ENCODE measurements at regions not wholly inside any gene's neighbourhood (a gene's known extent, or its start where the extent isn't known, plus 50 kb on each side); places are given as distances from the start of the nearest gene placed in this dataset.

- H3K27me3 Mint-ChIP-seq (ENCODE audit: low read depth, unreplicated experiment) = peaks cover 18% of the 10 kb centered on the region
- H3K36me3 Mint-ChIP-seq (ENCODE audit: low read depth, unreplicated experiment) = no peaks in the 10 kb centered on the region
- H3K27me3 ChIP-seq (ENCODE audit: insufficient read depth, low read length) = no peaks in the 10 kb centered on the region
Measured at GRCh38 chr7:156119771-156120170, 307.5 kb upstream of the SHH start.

GRCh38 chr7:156118248-156118645 lies 306.0 kb upstream of the SHH start:
- H3K36me3 Mint-ChIP-seq (ENCODE audit: low read depth, unreplicated experiment) = no peaks in the 10 kb centered on the region
- H3K4me3 Mint-ChIP-seq (ENCODE audit: unreplicated experiment) = no peak overlapping the region
- H3K9ac ChIP-seq (ENCODE audit: low read length) = no peak overlapping the region
- no peak overlapping the region for H2AFZ ChIP-seq (ENCODE audit: low read depth, low read length)
- no peak for FAIRE-seq
- H3K79me2 ChIP-seq (ENCODE audit: insufficient read depth, low read length) = no peaks in the 10 kb centered on the region
- H3K4me1 ChIP-seq (ENCODE audit: insufficient read depth, low read length) = no peaks in the 10 kb centered on the region
- no peaks in the 10 kb centered on the region for H3K4me1 Mint-ChIP-seq (ENCODE audit: low read depth, unreplicated experiment)
- no peaks in the 10 kb centered on the region for H3K27me3 ChIP-seq (ENCODE audit: insufficient read depth, low read length)
- TF ChIP-seq CTCF (IDR thresholded peaks at IDR 0.05; ENCODE audit: insufficient read depth, low read depth, low read length) = no peak
- TF ChIP-seq EZH2 (IDR thresholded peaks at IDR 0.05; ENCODE audit: insufficient read depth, low read length) = no peak
- H3K36me3 ChIP-seq (ENCODE audit: insufficient read depth, low read length) = no peaks in the 10 kb centered on the region
- H3K27me3 Mint-ChIP-seq (ENCODE audit: low read depth, unreplicated experiment) = peaks cover 20% of the 10 kb centered on the region
- no peak overlapping the region for H3K4me2 ChIP-seq (ENCODE audit: low read length)
- no peak overlapping the region for H3K27ac Mint-ChIP-seq (ENCODE audit: unreplicated experiment)
- no peak for DNase-seq (ENCODE audit: low read depth)
- H4K20me1 ChIP-seq (ENCODE audit: insufficient read depth, low read length) = no peaks in the 10 kb centered on the region
- H3K9me3 Mint-ChIP-seq (ENCODE audit: unreplicated experiment) = no peaks in the 10 kb centered on the region
- H3K9me3 ChIP-seq (ENCODE audit: insufficient read depth, low read depth, low read length) = no peaks in the 10 kb centered on the region
- H3K27ac ChIP-seq (ENCODE audit: low read depth, low read length) = no peak overlapping the region
- no peak overlapping the region for H3K4me3 ChIP-seq (ENCODE audit: insufficient read depth, low read depth, low read length)

More at GRCh38 chr7:156119771-156120170, 307.5 kb upstream of the SHH start:
- TF ChIP-seq EZH2 (IDR thresholded peaks at IDR 0.05; ENCODE audit: insufficient read depth, low read length) = no peak
- TF ChIP-seq CTCF (IDR thresholded peaks at IDR 0.05; ENCODE audit: insufficient read depth, low read depth, low read length) = no peak
- Histone ChIP-seq H3K9me3 (ENCODE audit: insufficient read depth, low read depth, low read length) (peaks cover 3% of the 10 kb centered on the region), H3K4me2 (ENCODE audit: low read length) (no peak overlapping the region), H3K79me2 (ENCODE audit: insufficient read depth, low read length) (no peaks in the 10 kb centered on the region), H3K9ac (ENCODE audit: low read length) (no peak overlapping the region), H3K36me3 (ENCODE audit: insufficient read depth, low read length) (no peaks in the 10 kb centered on the region), H3K4me1 (ENCODE audit: insufficient read depth, low read length) (no peaks in the 10 kb centered on the region), H3K27ac (ENCODE audit: low read depth, low read length) (no peak overlapping the region), H2AFZ (ENCODE audit: low read depth, low read length) (no peak overlapping the region), H4K20me1 (ENCODE audit: insufficient read depth, low read length) (no peaks in the 10 kb centered on the region), H3K4me3 (ENCODE audit: insufficient read depth, low read depth, low read length) (no peak overlapping the region)
- no peak for DNase-seq (ENCODE audit: low read depth)
- Mint-ChIP-seq H3K9me3 (ENCODE audit: unreplicated experiment) (no peaks in the 10 kb centered on the region), H3K4me1 (ENCODE audit: low read depth, unreplicated experiment) (no peaks in the 10 kb centered on the region), H3K27ac (ENCODE audit: unreplicated experiment) (no peak overlapping the region), H3K4me3 (ENCODE audit: unreplicated experiment) (no peak overlapping the region)
- FAIRE-seq = no peak

GRCh38 chr7:156117542-156118247 lies 305.4 kb upstream of the SHH start:
- no peak for FAIRE-seq
- Histone ChIP-seq H4K20me1 (ENCODE audit: insufficient read depth, low read length) (no peaks in the 10 kb centered on the region), H3K27ac (ENCODE audit: low read depth, low read length) (no peak overlapping the region), H2AFZ (ENCODE audit: low read depth, low read length) (no peak overlapping the region), H3K4me1 (ENCODE audit: insufficient read depth, low read length) (no peaks in the 10 kb centered on the region), H3K4me3 (ENCODE audit: insufficient read depth, low read depth, low read length) (no peak overlapping the region), H3K9me3 (ENCODE audit: insufficient read depth, low read depth, low read length) (no peaks in the 10 kb centered on the region), H3K79me2 (ENCODE audit: insufficient read depth, low read length) (no peaks in the 10 kb centered on the region), H3K27me3 (ENCODE audit: insufficient read depth, low read length) (no peaks in the 10 kb centered on the region), H3K36me3 (ENCODE audit: insufficient read depth, low read length) (no peaks in the 10 kb centered on the region), H3K4me2 (ENCODE audit: low read length) (no peak overlapping the region), H3K9ac (ENCODE audit: low read length) (no peak overlapping the region)
- H3K27ac Mint-ChIP-seq (ENCODE audit: unreplicated experiment) = no peak overlapping the region
- peaks cover 21% of the 10 kb centered on the region for H3K27me3 Mint-ChIP-seq (ENCODE audit: low read depth, unreplicated experiment)
- no peak for TF ChIP-seq EZH2 (IDR thresholded peaks at IDR 0.05; ENCODE audit: insufficient read depth, low read length)
- no peak for TF ChIP-seq CTCF (IDR thresholded peaks at IDR 0.05; ENCODE audit: insufficient read depth, low read depth, low read length)
- H3K4me1 Mint-ChIP-seq (ENCODE audit: low read depth, unreplicated experiment) = no peaks in the 10 kb centered on the region
- no peaks in the 10 kb centered on the region for H3K9me3 Mint-ChIP-seq (ENCODE audit: unreplicated experiment)
- no peak overlapping the region for H3K4me3 Mint-ChIP-seq (ENCODE audit: unreplicated experiment)
- no peak for DNase-seq (ENCODE audit: low read depth)
- no peaks in the 10 kb centered on the region for H3K36me3 Mint-ChIP-seq (ENCODE audit: low read depth, unreplicated experiment)
